Chondrocyte (in vitro differentiated cells): ENCODE measurements at regions not wholly inside any gene's neighbourhood (a gene's known extent, or its start where the extent isn't known, plus 50 kb on each side); places are given as distances from the start of the nearest gene placed in this dataset.

ENCODE experiments used
- DNase-seq: peaks from one replicate; pipeline ENCODE4 v3.0.0; 2021; ENCODE audit warnings: mixed read lengths, low spot score
- H3K27ac Mint-ChIP-seq: one replicate; pipeline ENCODE4 v1.8.0; 2021; ENCODE audit warnings: mild to moderate bottlenecking, moderate library complexity, mixed read lengths; ENCODE audit not compliant: unreplicated experiment
- H3K27me3 Mint-ChIP-seq: 2 replicates; pipeline ENCODE4 v1.8.0; 2021; ENCODE audit warnings: low read depth, mixed read lengths
- H3K36me3 Mint-ChIP-seq: 2 replicates; pipeline ENCODE4 v1.8.0; 2021; ENCODE audit warnings: low read depth, mixed read lengths
- H3K4me1 Mint-ChIP-seq: 2 replicates; pipeline ENCODE4 v1.8.0; 2021; ENCODE audit warnings: low read depth, mild to moderate bottlenecking, mixed read lengths
- H3K4me3 Mint-ChIP-seq: one replicate; pipeline ENCODE4 v1.8.0; 2021; ENCODE audit warnings: mild to moderate bottlenecking, moderate library complexity, mixed read lengths; ENCODE audit not compliant: unreplicated experiment
- H3K9me3 Mint-ChIP-seq: 2 replicates; pipeline ENCODE4 v1.8.0; 2021; ENCODE audit warnings: low read depth, mixed read lengths
- TF ChIP-seq, protein P1 (sequence below): fragments of 200-600 bp; sonication (generic); IDR thresholded peaks from 2 replicates; pipeline ENCODE4 v1.5.0; 2021; ENCODE audit warnings: antibody characterized with exemption, mild to moderate bottlenecking, moderate library complexity

DNA sequence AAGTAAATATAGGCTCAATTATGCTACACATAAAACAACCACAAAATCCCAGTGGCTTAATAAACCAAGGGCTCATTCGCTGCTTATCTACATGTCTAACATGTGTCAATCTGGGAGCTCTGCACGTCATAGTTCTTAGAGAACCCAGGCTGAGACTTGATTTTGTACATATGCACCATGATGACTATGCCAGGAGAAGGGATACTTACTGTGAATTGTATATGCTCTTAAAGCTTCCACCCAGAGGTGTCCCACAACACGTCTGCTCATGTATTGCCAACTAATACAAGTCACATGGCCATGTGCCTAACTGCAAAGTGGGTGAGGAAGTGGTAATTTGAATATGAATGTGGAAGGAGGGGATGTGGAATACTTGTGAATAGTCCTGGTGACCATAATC lies 262.1 kb downstream of the CPS1 start:
- H3K9me3 Mint-ChIP-seq, result peaks cover 12% of the 10 kb centered on the region
- no peak overlapping the region for H3K4me3 Mint-ChIP-seq
- no peak overlapping the region for H3K27ac Mint-ChIP-seq
- H3K36me3 Mint-ChIP-seq, result no peaks in the 10 kb centered on the region
- no peak for DNase-seq
- no peaks in the 10 kb centered on the region for H3K27me3 Mint-ChIP-seq
- TF ChIP-seq, protein P1, sequence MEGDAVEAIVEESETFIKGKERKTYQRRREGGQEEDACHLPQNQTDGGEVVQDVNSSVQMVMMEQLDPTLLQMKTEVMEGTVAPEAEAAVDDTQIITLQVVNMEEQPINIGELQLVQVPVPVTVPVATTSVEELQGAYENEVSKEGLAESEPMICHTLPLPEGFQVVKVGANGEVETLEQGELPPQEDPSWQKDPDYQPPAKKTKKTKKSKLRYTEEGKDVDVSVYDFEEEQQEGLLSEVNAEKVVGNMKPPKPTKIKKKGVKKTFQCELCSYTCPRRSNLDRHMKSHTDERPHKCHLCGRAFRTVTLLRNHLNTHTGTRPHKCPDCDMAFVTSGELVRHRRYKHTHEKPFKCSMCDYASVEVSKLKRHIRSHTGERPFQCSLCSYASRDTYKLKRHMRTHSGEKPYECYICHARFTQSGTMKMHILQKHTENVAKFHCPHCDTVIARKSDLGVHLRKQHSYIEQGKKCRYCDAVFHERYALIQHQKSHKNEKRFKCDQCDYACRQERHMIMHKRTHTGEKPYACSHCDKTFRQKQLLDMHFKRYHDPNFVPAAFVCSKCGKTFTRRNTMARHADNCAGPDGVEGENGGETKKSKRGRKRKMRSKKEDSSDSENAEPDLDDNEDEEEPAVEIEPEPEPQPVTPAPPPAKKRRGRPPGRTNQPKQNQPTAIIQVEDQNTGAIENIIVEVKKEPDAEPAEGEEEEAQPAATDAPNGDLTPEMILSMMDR, result no peak
- H3K4me1 Mint-ChIP-seq, result no peaks in the 10 kb centered on the region

DNA sequence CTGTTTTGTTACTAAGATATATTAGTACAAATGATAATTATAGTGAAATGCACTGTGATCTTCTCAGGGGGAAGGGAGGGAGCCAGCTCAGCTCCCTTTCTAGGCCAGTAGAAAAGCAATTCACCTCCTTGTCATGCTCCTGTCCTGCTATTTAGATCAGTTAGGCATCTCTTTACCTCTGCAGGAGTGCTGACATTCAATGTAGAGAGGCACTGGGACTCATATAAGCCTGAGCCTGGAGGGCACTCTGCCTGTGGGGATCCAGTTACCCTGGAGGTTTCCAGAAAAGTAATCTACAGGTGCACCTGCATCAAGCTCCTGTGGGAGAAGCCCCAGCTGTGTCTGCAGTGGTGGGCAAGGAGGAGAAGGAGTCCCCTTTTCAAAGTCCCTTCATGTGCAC lies 277.0 kb downstream of the CPS1 start:
- Mint-ChIP-seq H3K4me3 (no peak overlapping the region), H3K9me3 (peaks cover 2% of the 10 kb centered on the region), H3K27me3 (peaks cover 20% of the 10 kb centered on the region), H3K4me1 (no peaks in the 10 kb centered on the region), H3K36me3 (no peaks in the 10 kb centered on the region), H3K27ac (no peak overlapping the region)
- TF ChIP-seq, protein P1, result no peak
- no peak for DNase-seq

DNA sequence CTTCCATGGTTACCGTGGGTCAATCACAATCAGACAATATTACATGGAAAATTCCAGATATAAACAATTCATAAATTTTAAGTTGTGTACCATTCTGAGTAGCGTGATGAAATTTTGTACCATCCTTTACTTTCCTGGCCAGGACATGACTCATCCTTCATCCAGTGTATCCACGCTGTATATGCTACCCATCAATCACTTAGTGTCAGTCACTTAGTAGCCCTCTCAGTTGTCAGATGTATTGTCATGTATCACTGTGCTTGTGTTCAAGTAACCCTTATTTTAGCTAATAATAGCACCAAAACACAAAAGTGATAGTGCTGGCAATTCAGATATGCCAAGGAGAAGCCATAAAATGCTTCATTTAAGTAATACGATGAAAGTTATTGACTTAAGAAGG lies 282.6 kb downstream of the CPS1 start:
- TF ChIP-seq, protein P1, result no peak
- Mint-ChIP-seq H3K4me3 (no peak overlapping the region), H3K27ac (no peak overlapping the region), H3K4me1 (no peaks in the 10 kb centered on the region), H3K9me3 (no peaks in the 10 kb centered on the region), H3K27me3 (peaks cover 12% of the 10 kb centered on the region), H3K36me3 (no peaks in the 10 kb centered on the region)
- DNase-seq, result no peak

DNA sequence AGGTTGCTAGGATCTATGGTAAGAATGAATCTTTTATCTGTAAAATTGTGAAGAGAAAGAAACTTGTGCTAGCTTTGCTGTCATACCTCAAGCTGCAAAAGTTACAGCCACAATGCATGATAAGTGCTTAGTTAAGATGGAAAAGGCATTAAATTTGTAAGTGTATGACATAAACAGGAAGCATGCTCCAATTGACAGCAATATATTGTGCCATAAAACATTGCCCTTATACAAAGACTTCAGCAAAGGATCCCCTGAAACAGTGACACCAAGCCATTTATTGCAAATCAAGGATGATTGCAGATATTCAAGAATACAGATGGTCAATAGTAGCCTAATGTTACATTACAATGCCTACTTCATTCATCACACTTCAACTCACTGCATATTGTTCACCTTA lies 283.1 kb downstream of the CPS1 start:
- no peaks in the 10 kb centered on the region for H3K4me1 Mint-ChIP-seq
- no peaks in the 10 kb centered on the region for H3K9me3 Mint-ChIP-seq
- no peak overlapping the region for H3K4me3 Mint-ChIP-seq
- no peak for DNase-seq
- no peak overlapping the region for H3K27ac Mint-ChIP-seq
- TF ChIP-seq, protein P1, result no peak
- H3K27me3 Mint-ChIP-seq, result peaks cover 12% of the 10 kb centered on the region
- H3K36me3 Mint-ChIP-seq, result no peaks in the 10 kb centered on the region

DNA sequence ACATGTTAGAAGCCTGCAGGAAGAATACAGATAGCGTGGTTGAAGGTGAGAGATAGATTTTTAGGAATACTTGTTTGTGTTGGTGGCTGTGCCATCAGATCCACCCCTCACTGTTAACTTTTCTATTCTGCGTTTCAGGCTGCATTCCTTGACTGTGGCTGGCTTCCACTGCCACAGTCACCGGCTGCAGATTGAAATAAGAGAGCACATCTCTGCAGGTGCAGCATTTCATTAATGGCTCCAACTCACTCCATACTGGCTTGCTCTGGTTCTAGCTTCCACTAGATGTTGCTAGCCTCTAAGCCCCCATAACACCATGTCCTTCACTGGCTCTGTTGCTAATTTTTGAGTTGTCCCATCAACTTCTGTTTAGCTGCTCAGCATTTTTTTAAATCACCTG lies 286.5 kb downstream of the CPS1 start:
- no peak for DNase-seq
- TF ChIP-seq, protein P1, result no peak
- Mint-ChIP-seq H3K27ac (no peak overlapping the region), H3K4me1 (no peaks in the 10 kb centered on the region), H3K9me3 (no peaks in the 10 kb centered on the region), H3K36me3 (no peaks in the 10 kb centered on the region), H3K27me3 (peaks cover 12% of the 10 kb centered on the region), H3K4me3 (no peak overlapping the region)
